Skeletal muscle tissue (tissue), 3 donors: ENCODE measurements at regions not wholly inside any gene's neighbourhood (a gene's known extent, or its start where the extent isn't known, plus 50 kb on each side); places are given as distances from the start of the nearest gene placed in this dataset.

Experiments used
- H3K27ac ChIP-seq: one replicate; pipeline ENCODE4 v1.7.0; 2013; ENCODE audit warnings: mild to moderate bottlenecking, low read depth, low read length, inconsistent platforms
- H3K27me3 ChIP-seq, 3 donors: one replicate each; pipeline ENCODE4 v1.7.0; 2013; ENCODE audit warnings: low read length in 3 of 3; ENCODE audit not compliant: control insufficient read depth in 3 of 3, insufficient read depth in 3 of 3
- H3K36me3 ChIP-seq, 3 donors: one replicate each; pipeline ENCODE4 v1.7.0; 2013; ENCODE audit warnings: low read length in 3 of 3; ENCODE audit not compliant: control insufficient read depth in 3 of 3, insufficient read depth in 3 of 3
- H3K4me1 ChIP-seq, 3 donors: one replicate each; pipeline ENCODE4 v1.7.0; 2013; ENCODE audit warnings: low read length in 3 of 3, mild to moderate bottlenecking in 3 of 3; ENCODE audit not compliant: control insufficient read depth in 3 of 3, insufficient read depth in 3 of 3
- H3K4me3 ChIP-seq, 3 donors: one replicate each; pipeline ENCODE4 v1.7.0; 2013; ENCODE audit warnings: low read length in 3 of 3
- H3K9ac ChIP-seq, 3 donors: one replicate each; pipeline ENCODE4 v1.7.0; 2013; ENCODE audit warnings: low read length in 3 of 3, mild to moderate bottlenecking in 3 of 3, moderate library complexity in 2 of 3, low read depth in 1 of 3
- H3K9me3 ChIP-seq, 3 donors: one replicate each; pipeline ENCODE4 v1.7.0; 2013; ENCODE audit warnings: low read length in 3 of 3; ENCODE audit not compliant: control insufficient read depth in 3 of 3
- donor health status: Osteomylitis.

GRCh38 chr3:117723825-117724224 is 1014.2 kb downstream of the TUSC7 start:
- H3K27me3 ChIP-seq: no peaks in the 10 kb centered on the region
- H3K36me3 ChIP-seq: no peaks in the 10 kb centered on the region
- no peaks in the 10 kb centered on the region for H3K9me3 ChIP-seq
- no peak overlapping the region for H3K27ac ChIP-seq
- H3K9ac ChIP-seq: no peak overlapping the region
- no peak overlapping the region for H3K4me3 ChIP-seq
- no peaks in the 10 kb centered on the region for H3K4me1 ChIP-seq

DNA sequence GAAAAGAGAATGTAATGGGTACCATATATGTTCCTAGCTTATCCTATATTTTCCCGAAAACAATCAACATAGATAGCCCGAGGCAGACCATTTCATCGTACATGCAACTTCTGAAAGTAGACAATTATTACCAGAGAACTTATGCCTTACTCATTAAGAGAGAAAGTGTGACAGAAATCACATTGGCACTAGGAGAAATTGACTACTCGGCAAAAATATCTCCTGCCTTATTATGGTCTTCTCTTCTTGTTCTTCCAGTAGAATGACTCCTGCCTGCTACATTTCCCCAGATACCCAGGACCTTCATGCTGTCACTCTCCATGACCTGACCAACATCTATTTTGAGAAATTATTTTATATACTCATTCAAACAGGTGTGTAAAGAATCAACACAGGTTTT is 1015.7 kb downstream of the TUSC7 start:
- Histone ChIP-seq H3K36me3 (no peaks in the 10 kb centered on the region), H3K9me3 (no peaks in the 10 kb centered on the region), H3K27me3 (no peaks in the 10 kb centered on the region), H3K9ac (no peak overlapping the region), H3K27ac (no peak overlapping the region), H3K4me1 (no peaks in the 10 kb centered on the region), H3K4me3 (no peak overlapping the region)

DNA sequence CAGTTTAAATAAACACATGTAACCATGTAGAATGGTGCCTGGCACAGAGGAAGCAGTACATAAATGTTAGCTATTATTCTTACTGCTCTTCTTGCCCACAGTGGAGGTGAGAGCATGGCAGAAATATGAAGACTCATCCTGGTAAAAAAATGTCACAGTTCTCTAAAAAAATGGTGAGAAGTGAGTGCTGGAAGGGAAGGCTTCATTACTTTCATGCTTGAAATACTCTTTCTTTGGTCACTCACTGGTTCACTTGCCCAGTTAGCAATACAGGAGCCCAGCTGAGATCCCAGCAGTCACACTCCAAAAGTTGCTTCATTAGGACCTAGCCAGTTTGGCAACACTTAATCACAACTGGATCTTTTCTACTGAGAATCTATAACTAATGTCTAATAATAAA is 1017.2 kb downstream of the TUSC7 start:
- no peak overlapping the region for H3K27ac ChIP-seq
- H3K4me3 ChIP-seq: no peak overlapping the region
- H3K9me3 ChIP-seq: no peaks in the 10 kb centered on the region
- no peak overlapping the region for H3K9ac ChIP-seq
- H3K4me1 ChIP-seq: no peaks in the 10 kb centered on the region
- no peaks in the 10 kb centered on the region for H3K27me3 ChIP-seq
- no peaks in the 10 kb centered on the region for H3K36me3 ChIP-seq

GRCh38 chr3:117728226-117728625 is 1018.6 kb downstream of the TUSC7 start:
- H3K27ac ChIP-seq: no peak overlapping the region
- H3K36me3 ChIP-seq: no peaks in the 10 kb centered on the region
- no peak overlapping the region for H3K9ac ChIP-seq
- no peaks in the 10 kb centered on the region for H3K9me3 ChIP-seq
- no peaks in the 10 kb centered on the region for H3K4me1 ChIP-seq
- no peaks in the 10 kb centered on the region for H3K27me3 ChIP-seq
- no peak overlapping the region for H3K4me3 ChIP-seq

- Histone ChIP-seq H3K27me3 (no peaks in the 10 kb centered on the region), H3K9me3 (no peaks in the 10 kb centered on the region), H3K4me3 (no peak overlapping the region), H3K9ac (no peak overlapping the region), H3K4me1 (no peaks in the 10 kb centered on the region), H3K27ac (no peak overlapping the region), H3K36me3 (no peaks in the 10 kb centered on the region)
Observed at GRCh38 chr3:117734496-117734895, 1024.9 kb downstream of the TUSC7 start.

DNA sequence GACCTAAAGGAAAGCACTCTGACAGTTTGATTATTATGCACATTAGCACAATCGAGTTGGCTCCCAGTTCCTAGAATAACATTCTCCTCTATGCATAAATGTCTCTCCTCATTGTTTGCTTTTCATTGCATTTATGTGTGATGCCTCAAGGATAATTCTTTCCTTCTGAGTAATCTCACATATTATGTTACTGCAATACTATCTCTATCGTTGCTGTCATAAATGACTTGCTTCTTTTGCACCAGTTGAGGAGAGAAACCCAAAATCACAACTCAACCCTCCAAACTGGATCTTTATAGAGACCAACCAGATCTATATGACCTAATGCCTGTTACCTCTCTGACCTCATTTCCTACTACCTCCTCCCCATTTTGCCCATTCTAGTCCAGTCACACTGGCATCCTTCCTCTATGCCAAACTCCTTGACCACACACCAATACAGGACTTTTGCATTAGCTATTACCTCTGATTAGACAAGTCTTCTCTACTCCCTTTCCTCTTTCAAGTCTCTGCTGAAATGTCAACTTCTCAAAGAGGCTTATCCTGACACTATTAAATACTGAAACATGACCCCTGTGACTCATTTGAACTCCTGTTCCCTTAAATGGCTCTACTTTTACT is 1026.0 kb downstream of the TUSC7 start:
- no peaks in the 10 kb centered on the region for H3K9me3 ChIP-seq
- H3K36me3 ChIP-seq: no peaks in the 10 kb centered on the region

GRCh38 chr3:117736846-117737245 is 1027.3 kb downstream of the TUSC7 start:
- Histone ChIP-seq H3K36me3 (no peaks in the 10 kb centered on the region), H3K4me3 (no peak overlapping the region), H3K4me1 (no peaks in the 10 kb centered on the region), H3K27me3 (no peaks in the 10 kb centered on the region), H3K9me3 (no peaks in the 10 kb centered on the region), H3K27ac (no peak overlapping the region), H3K9ac (no peak overlapping the region)

More for the DNA sequence above, 1026.0 kb downstream of the TUSC7 start:
- no peak overlapping the region for H3K4me3 ChIP-seq
- no peaks in the 10 kb centered on the region for H3K4me1 ChIP-seq
- no peak overlapping the region for H3K9ac ChIP-seq
- H3K27me3 ChIP-seq: no peaks in the 10 kb centered on the region
- H3K27ac ChIP-seq: no peak overlapping the region

- no peaks in the 10 kb centered on the region for H3K9me3 ChIP-seq
- H3K9ac ChIP-seq: no peak overlapping the region
- H3K4me1 ChIP-seq: no peaks in the 10 kb centered on the region
- H3K36me3 ChIP-seq: no peaks in the 10 kb centered on the region
- no peak overlapping the region for H3K27ac ChIP-seq
- no peaks in the 10 kb centered on the region for H3K27me3 ChIP-seq
- H3K4me3 ChIP-seq: no peak overlapping the region
Observed at GRCh38 chr3:117743993-117744392, 1034.4 kb downstream of the TUSC7 start.

DNA sequence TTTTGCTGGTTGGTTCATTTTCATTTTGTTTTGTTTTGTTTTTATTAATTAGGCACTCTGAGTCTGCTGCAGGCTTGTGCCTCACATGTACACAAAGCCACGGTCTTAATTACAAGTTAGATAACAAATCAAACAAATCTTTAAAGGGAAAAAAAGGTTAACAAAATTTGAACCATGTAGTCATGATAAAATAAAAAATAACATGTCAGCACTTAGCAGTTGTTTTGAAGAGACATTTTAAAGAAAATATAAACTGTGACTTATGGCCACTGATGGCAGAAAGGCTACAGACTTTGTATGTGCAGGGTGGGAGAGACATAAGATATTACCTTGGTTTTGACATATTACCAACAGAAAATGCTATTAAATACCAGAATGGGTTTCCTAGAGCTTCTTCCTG is 1035.4 kb downstream of the TUSC7 start:
- H3K4me1 ChIP-seq: no peaks in the 10 kb centered on the region
- no peak overlapping the region for H3K9ac ChIP-seq
- H3K4me3 ChIP-seq: no peak overlapping the region
- no peaks in the 10 kb centered on the region for H3K36me3 ChIP-seq
- H3K27ac ChIP-seq: no peak overlapping the region
- no peaks in the 10 kb centered on the region for H3K9me3 ChIP-seq
- no peaks in the 10 kb centered on the region for H3K27me3 ChIP-seq

DNA sequence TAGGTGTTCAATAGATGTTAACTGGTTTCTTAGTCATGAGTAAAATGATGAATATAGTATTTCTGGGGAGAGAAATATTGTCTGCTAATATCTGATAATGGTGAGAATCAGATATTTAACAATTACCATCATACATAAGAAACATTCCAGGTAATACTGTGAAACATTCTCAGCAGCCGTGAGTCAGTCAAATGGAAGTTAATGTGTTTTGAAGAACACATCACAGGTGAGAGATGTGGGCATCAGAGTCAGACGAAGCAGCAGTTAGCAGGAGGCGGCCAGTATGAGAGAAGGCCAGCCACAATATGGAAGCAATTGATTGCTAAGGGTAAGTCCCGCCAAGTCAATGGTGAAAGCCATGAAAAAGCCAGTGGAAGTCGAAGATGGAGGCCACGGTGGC is 1035.9 kb downstream of the TUSC7 start:
- no peaks in the 10 kb centered on the region for H3K4me1 ChIP-seq
- no peak overlapping the region for H3K4me3 ChIP-seq
- H3K27me3 ChIP-seq: no peaks in the 10 kb centered on the region
- H3K27ac ChIP-seq: no peak overlapping the region
- no peaks in the 10 kb centered on the region for H3K9me3 ChIP-seq
- no peak overlapping the region for H3K9ac ChIP-seq
- no peaks in the 10 kb centered on the region for H3K36me3 ChIP-seq

DNA sequence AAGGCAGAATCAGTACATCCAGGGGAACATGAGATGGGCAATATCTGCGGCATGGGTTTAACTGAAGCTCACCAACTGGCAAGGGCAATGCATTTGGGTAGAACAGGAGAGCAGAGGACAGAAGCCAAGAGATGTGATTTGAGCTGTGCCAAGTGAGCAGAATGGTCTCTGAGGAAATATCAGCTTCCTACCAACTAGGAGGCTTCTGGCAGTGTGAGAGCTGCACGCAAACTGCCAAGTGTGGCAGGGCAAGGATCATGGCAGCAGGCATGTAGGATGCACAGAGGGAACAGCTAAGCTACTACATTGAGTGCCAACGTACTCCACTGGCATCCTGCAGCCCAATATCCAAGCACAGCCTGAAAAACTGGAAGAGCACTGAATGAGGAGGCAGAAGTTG is 1036.5 kb downstream of the TUSC7 start:
- no peak overlapping the region for H3K9ac ChIP-seq
- H3K36me3 ChIP-seq: no peaks in the 10 kb centered on the region
- H3K4me3 ChIP-seq: no peak overlapping the region
- H3K27me3 ChIP-seq: no peaks in the 10 kb centered on the region
- H3K9me3 ChIP-seq: no peaks in the 10 kb centered on the region
- H3K4me1 ChIP-seq: no peaks in the 10 kb centered on the region
- H3K27ac ChIP-seq: no peak overlapping the region
